ENCODE measurements at regions not wholly inside any gene's neighbourhood (a gene's known extent, or its start where the extent isn't known, plus 50 kb on each side); places are given as distances from the start of the nearest gene placed in this dataset.
"Not testable (repeated sequence)": the region's sequence is repeated elsewhere in the genome, so short reads cannot be mapped to it uniquely, and the experiment has no call there.

DNA sequence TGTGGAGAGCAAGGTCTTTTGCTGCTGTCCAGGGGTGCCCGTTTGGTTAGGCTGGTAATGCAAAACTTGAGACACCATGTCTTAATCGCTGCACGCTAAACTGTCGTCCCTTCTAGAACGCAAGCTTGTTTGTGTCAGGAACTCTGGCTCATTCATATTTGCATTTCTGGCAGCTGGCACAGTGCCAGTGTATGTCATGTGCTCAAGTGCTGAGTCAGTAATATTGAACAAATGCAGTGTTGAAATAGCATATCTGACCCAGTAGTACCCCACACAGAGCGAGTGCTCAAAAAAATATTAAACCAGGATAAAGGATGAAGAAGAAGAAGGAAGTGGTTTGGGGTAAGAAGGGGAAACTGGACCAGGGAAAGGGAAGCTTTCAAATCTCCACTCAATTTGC is 173.4 kb downstream of the ZNF37A start:
- H3K27me3 ChIP-seq (ENCODE audit: control insufficient read depth, insufficient read depth, low read length); H3K4me3 ChIP-seq (ENCODE audit: low read depth, low read length); POLR2A ChIA-PET; H3K9me3 ChIP-seq (ENCODE audit: control insufficient read depth, insufficient read depth, low read length); H3K27ac ChIP-seq (ENCODE audit: low read depth, low read length); CTCF ChIA-PET; DNase-seq (ENCODE audit: low read depth, low spot score): not testable (repeated sequence)

GRCh38 chr10:38271031-38271430 is 176.9 kb downstream of the ZNF37A start:
- DNase-seq (ENCODE audit: low read depth, low spot score); H3K27ac ChIP-seq (ENCODE audit: low read depth, low read length); POLR2A ChIA-PET; H3K27me3 ChIP-seq (ENCODE audit: control insufficient read depth, insufficient read depth, low read length); H3K4me3 ChIP-seq (ENCODE audit: low read depth, low read length); H3K9me3 ChIP-seq (ENCODE audit: control insufficient read depth, insufficient read depth, low read length); CTCF ChIA-PET: not testable (repeated sequence)

GRCh38 chr10:38274879-38275278 is 180.7 kb downstream of the ZNF37A start:
- DNase-seq (ENCODE audit: low read depth, low spot score); H3K27me3 ChIP-seq (ENCODE audit: control insufficient read depth, insufficient read depth, low read length); H3K4me3 ChIP-seq (ENCODE audit: low read depth, low read length); H3K9me3 ChIP-seq (ENCODE audit: control insufficient read depth, insufficient read depth, low read length); POLR2A ChIA-PET; H3K27ac ChIP-seq (ENCODE audit: low read depth, low read length); CTCF ChIA-PET: not testable (repeated sequence)

DNA sequence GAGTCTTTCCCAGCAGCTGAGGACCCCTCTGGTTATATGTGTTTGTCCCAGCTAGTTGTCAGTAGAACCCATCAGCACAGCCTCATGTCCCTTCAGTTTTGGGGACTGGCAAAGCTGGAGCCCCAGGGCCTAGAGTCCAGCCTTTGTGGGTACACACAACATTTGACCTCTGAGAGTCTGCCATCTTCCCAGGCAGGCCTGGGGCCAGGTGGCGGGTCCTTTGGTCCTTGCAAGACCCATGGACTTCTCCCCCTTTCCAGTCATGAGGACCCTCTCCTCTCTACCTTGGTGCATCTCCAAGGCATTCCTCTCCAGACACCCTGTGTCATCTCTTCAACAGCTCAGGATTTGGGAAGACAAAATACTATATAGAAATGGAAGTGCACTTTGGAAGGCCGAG is 198.4 kb downstream of the ZNF37A start:
- H3K27ac ChIP-seq (ENCODE audit: low read depth, low read length); CTCF ChIA-PET; DNase-seq (ENCODE audit: low read depth, low spot score); H3K9me3 ChIP-seq (ENCODE audit: control insufficient read depth, insufficient read depth, low read length); POLR2A ChIA-PET; H3K4me3 ChIP-seq (ENCODE audit: low read depth, low read length); H3K27me3 ChIP-seq (ENCODE audit: control insufficient read depth, insufficient read depth, low read length): not testable (repeated sequence)

DNA sequence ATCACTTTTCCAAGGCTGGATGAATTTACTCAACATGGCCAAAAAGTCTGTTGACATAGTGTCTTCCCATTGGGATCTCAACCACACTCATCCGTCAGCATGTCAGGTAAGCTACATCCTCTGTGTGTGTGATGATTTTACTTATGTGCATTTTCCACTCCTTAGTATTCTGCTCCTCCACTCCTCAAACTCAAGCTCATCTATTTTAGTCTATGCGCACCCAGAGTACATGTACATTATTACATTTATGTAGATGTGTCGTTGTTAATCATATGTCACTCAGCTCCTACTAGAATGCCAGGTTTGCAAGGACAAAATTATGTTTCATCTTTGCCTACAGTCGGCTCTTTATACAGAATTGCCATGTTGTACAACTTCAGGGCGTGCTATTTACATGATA is 216.0 kb downstream of the ZNF37A start:
- CTCF ChIA-PET; POLR2A ChIA-PET; DNase-seq (ENCODE audit: low read depth, low spot score); H3K4me3 ChIP-seq (ENCODE audit: low read depth, low read length); H3K27me3 ChIP-seq (ENCODE audit: control insufficient read depth, insufficient read depth, low read length); H3K27ac ChIP-seq (ENCODE audit: low read depth, low read length); H3K9me3 ChIP-seq (ENCODE audit: control insufficient read depth, insufficient read depth, low read length): not testable (repeated sequence)

GRCh38 chr10:38315090-38315805 is 221.1 kb downstream of the ZNF37A start:
- H3K4me3 ChIP-seq (ENCODE audit: low read depth, low read length); DNase-seq (ENCODE audit: low read depth, low spot score); CTCF ChIA-PET; H3K27ac ChIP-seq (ENCODE audit: low read depth, low read length); H3K27me3 ChIP-seq (ENCODE audit: control insufficient read depth, insufficient read depth, low read length); H3K9me3 ChIP-seq (ENCODE audit: control insufficient read depth, insufficient read depth, low read length); POLR2A ChIA-PET: not testable (repeated sequence)

DNA sequence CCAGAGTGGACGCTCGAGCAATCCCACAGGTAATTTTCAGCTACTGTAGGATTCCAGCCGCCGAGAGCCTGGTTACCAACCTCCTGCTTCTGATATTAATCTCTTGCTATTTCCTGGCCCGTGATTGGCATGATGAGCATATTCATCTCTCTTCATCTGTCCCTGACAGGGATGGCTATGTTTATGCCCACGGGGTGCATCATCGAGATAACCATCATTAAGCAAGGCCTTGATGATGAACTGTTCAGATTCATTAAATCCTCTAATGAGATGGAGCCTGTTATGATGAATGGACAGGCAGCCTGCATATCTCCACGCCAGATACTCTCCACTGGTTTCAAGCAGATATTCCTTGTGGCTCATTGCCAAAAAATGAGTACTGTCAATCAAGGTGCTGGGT is 227.3 kb downstream of the ZNF37A start:
- CTCF ChIA-PET; H3K4me3 ChIP-seq (ENCODE audit: low read depth, low read length); H3K27ac ChIP-seq (ENCODE audit: low read depth, low read length); H3K27me3 ChIP-seq (ENCODE audit: control insufficient read depth, insufficient read depth, low read length); POLR2A ChIA-PET; DNase-seq (ENCODE audit: low read depth, low spot score); H3K9me3 ChIP-seq (ENCODE audit: control insufficient read depth, insufficient read depth, low read length): not testable (repeated sequence)

GRCh38 chr10:38330306-38330705 is 236.2 kb downstream of the ZNF37A start:
- H3K4me3 ChIP-seq (ENCODE audit: low read depth, low read length); H3K27ac ChIP-seq (ENCODE audit: low read depth, low read length); H3K27me3 ChIP-seq (ENCODE audit: control insufficient read depth, insufficient read depth, low read length); CTCF ChIA-PET; POLR2A ChIA-PET; H3K9me3 ChIP-seq (ENCODE audit: control insufficient read depth, insufficient read depth, low read length); DNase-seq (ENCODE audit: low read depth, low spot score): not testable (repeated sequence)

- POLR2A ChIA-PET; DNase-seq (ENCODE audit: low read depth, low spot score); H3K27me3 ChIP-seq (ENCODE audit: control insufficient read depth, insufficient read depth, low read length); H3K27ac ChIP-seq (ENCODE audit: low read depth, low read length); H3K4me3 ChIP-seq (ENCODE audit: low read depth, low read length); CTCF ChIA-PET; H3K9me3 ChIP-seq (ENCODE audit: control insufficient read depth, insufficient read depth, low read length): not testable (repeated sequence)
Observed at GRCh38 chr10:38331106-38331505, 237.0 kb downstream of the ZNF37A start.

- POLR2A ChIA-PET; H3K4me3 ChIP-seq (ENCODE audit: low read depth, low read length); CTCF ChIA-PET; H3K27ac ChIP-seq (ENCODE audit: low read depth, low read length); DNase-seq (ENCODE audit: low read depth, low spot score); H3K9me3 ChIP-seq (ENCODE audit: control insufficient read depth, insufficient read depth, low read length); H3K27me3 ChIP-seq (ENCODE audit: control insufficient read depth, insufficient read depth, low read length): not testable (repeated sequence)
Observed at GRCh38 chr10:38333699-38334098, 239.6 kb downstream of the ZNF37A start.

DNA sequence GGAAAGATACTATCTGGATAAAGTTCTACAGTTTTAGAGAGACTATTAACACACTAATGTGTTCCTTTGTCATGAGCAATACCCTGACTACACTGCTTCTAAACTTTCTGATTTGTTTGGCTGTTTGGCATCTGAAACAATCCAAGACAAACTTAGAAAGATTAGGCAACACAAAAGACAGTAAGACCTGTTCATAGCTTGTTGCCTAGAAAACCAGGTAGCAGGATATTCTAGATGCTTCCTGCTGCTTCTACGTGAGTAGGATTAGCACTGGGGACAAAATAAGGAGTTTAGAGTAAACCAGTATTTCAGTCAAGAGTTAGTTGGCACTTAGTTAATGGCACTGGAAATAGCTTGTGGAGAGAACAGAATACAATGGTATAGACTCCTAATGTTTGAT is 256.5 kb downstream of the ZNF37A start:
- POLR2A ChIA-PET; H3K27ac ChIP-seq (ENCODE audit: low read depth, low read length); H3K9me3 ChIP-seq (ENCODE audit: control insufficient read depth, insufficient read depth, low read length); DNase-seq (ENCODE audit: low read depth, low spot score); H3K4me3 ChIP-seq (ENCODE audit: low read depth, low read length); CTCF ChIA-PET; H3K27me3 ChIP-seq (ENCODE audit: control insufficient read depth, insufficient read depth, low read length): not testable (repeated sequence)

DNA sequence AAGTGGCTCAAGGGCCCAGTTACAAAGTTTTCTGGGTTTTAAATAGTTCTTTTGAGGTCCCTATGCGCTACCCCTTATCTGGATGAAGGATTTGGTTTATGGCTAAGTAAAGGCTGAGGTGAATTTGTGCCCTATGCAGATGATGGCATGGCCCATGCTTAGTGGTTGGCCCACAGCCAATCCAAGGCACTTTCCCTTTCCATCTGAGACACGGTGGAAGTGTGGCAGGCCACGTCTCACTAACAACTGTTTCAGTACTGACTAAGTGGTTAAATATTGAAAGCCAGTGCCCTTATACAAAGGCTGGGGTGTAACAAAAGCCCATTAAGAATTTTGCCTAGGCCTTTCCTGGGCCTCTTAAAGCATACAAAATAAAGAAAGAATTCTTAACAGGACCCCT is 260.3 kb downstream of the ZNF37A start:
- DNase-seq (ENCODE audit: low read depth, low spot score); H3K9me3 ChIP-seq (ENCODE audit: control insufficient read depth, insufficient read depth, low read length); CTCF ChIA-PET; H3K27me3 ChIP-seq (ENCODE audit: control insufficient read depth, insufficient read depth, low read length); POLR2A ChIA-PET; H3K27ac ChIP-seq (ENCODE audit: low read depth, low read length); H3K4me3 ChIP-seq (ENCODE audit: low read depth, low read length): not testable (repeated sequence)

All from AG04450 (cell line).